G401.6 (cell line): ENCODE measurements at regions not wholly inside any gene's neighbourhood (a gene's known extent, or its start where the extent isn't known, plus 50 kb on each side); places are given as distances from the start of the nearest gene placed in this dataset.
"Not testable (repeated sequence)": the region's sequence is repeated elsewhere in the genome, so short reads cannot be mapped to it uniquely, and the experiment has no call there.

Experiments used
- FAIRE-seq: peaks from 2 replicates; lab custom pipeline; 2012; peaks lifted over from hg19 to GRCh38; lab: Jason Lieb, UNC

DNA sequence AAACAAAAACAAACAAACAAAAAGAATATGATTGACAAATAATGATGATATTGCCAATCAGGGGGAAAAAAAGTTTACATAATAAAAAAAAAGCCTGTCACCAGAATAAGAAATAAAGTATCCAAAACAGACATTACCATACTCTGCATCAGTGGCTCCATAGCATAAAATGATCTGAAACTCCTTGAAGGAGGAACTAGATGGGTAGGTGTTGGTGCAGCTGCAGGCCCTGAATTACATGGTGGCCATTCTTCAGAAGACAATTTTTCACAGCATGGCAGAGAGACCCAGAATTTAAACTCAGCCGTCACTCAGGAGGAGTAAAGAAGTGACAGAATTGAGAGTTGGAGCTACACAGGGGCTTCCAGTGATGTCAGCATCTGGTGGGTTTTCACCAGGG is 60.2 kb downstream of the GLUL start:
- FAIRE-seq = no peak

DNA sequence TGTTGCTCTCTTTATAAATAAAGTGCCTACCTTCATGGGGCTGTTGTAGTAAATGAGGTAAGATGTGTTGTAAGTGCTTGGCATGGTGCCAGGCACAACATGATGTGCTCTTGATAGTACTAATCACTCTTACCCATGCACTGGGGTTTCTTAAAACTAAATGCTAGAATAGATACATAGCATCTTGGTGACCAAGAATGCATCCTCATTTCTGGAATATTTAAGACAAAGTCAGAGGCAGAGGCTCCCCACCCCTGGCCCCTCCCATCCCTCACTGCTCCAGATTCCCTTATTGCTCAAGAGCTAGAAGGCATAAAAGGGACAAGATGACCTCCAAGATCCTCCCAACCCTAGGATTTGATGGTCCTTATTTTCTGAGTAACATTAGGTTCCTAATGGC is 61.3 kb downstream of the GLUL start:
- FAIRE-seq = no peak

DNA sequence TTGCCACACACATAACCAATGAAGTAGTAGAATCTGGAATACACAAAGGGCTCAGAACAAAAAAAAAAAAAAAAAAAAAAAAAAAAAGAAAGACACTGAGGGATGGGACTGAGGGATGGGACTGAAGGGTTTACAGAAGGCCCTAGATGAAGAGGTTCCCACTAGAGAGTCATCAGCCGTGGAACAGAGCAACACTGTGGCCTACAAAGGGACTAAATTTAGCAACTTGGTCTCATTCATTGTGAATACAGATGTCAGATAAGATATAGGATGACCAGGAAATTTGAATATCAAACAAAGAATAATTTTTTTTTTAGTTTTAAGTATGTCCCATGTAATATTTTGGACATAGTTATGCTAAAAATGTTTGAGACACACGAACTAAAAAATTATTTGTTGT is 62.1 kb downstream of the GLUL start:
- no peak for FAIRE-seq

DNA sequence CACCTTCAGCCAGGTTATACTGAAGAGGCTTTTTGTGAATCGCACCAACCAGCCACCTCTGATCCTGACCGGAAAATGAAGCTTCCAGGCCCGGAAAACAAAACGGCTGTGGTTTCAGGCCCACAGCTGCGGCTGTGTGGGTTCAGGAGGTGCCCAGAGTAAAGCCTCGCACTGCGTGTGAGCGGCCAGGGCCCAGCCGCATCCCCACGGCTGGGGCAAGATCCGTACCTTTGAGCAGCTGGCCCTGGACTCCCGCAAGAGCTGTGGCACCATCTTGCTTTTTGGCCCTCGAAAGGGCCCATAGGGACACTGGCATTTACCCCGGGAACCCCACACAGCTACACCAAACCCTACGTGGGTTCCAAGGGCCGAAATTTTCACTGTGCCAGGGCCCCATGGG is 63.0 kb downstream of the GLUL start:
- no peak for FAIRE-seq

DNA sequence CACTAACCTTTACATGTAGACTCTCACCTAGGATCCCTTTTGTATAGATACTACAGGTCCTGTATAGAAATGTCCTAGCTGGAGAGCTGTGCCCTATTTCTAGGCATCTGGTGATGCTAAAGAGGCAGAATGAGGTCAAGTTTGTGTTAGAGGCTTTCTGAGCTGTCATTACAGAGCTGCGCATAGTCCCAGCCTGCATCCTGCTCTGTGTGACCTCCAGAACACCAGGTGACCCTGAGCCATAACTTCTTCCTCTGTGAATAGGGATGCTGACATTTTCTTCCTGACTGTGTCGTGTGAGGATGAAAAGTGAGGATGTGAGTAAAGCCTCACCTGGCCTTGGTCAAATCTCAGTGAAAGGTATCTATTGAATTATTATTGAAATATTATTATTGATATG is 66.3 kb downstream of the GLUL start:
- no peak for FAIRE-seq

DNA sequence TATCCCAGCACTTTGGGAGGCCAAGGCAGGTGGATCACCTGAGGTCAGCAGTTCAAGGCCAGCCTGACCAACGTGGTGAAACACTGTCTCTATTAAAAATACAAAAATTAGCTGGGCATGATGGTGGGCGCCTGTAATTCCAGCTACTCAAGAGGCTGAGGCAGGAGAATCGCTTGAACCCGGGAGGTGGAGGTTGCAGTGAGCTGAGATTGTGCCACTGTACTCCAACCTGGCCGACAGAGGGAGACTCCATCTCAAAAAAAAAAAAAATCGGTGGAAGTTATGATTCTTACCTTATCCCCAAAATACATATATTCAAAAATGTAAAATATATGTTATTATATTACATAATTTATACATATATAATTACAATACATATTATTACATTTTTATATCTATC is 70.1 kb downstream of the GLUL start:
- not testable (repeated sequence) for FAIRE-seq

DNA sequence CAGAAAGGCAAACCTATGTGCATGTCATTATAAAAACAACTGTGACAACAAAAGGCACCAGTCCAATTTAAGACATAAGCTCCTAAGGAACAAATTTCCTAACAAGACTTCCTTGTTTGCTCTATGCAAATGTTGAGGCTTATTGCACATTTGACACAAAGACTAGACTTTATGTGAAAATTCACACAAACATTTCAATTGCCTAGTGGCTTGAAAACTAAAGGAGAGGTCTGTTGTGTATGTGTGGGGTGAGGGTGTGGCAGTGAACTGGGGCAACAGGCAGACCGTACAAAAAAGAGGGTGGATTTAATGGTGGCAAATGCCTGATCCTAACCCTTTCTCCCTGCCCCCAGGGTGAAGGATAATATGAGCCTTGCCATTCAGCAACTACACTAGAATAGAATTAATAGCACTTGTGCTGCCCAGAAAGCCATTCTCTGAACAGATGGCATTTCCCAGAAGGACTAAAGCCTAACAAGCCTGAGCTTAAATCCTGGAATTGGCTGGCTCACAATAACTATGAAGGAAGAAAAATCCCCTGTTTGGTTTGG is 73.9 kb downstream of the GLUL start:
- no peak for FAIRE-seq

DNA sequence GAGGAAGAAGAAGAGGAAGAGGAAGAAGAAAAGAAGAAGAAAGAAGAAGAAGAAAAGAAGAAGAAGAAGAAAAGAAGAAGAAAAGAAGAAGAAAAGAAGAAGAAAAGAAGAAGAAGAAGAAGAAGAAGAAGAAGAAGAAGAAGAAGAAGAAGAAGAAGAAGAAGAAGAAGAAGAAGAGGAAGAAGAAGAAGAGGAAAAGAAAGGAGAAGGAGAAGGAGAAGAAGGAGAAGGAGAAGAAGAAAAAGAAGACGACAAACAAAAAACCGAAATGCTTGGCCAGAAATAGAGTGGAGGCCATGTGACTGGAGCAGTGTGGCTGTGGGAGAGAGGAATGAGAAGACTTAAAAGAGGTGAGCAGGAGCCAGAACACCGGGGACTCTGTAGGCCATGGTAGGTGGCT is 75.1 kb downstream of the GLUL start:
- FAIRE-seq = not testable (repeated sequence)

DNA sequence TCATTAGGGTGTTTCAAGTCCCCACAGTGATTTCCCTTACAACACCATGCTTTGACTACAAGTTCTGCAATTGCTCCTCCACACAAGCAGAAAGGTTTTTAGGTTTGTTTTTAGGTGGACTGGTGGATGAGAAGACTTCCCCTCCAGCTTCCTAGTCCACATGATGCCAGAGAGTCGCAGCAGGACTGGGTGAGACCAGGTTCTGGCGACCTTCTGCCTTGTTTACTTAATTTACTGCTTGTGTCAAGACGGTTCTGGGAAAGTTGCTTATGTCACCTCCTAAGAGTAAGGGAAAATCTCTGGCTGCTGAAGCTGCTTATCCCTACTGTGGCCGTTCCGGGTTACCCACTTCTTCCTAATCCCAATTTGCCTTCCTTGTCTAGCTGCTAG is 76.4 kb downstream of the GLUL start:
- FAIRE-seq = no peak

DNA sequence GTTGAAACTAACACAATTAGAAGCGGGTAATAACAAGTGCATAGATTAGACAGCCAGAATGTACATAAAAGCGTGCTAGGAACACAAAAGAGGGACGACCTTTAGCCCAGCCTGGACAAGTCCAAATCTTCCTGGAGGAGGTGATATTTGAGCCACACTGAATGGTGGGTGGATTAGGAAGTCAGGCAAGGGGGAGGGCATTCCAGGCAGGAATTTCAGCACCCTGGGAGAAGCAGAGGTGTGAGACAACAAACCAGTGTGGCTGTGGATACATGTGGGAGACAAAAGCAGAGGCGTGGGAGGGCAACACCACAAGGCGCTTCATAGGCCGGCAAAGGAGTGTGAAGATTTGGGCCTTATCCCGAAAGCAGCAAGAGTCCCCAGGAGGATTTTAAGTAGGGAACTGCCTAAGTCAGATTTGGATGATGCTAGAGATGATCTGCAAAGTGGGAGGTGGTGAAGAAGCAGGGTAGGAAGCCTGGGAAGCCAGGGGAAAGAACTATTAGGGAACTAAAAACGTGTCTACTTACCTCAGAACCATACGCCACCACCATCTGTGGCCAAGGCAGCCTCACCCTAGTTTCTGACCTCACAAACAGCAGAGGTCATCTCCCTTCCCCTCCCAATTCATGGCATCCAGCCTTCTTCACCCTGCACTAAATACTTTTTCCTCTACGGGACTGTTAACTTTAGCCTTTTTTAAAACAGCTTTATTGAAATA is 81.8 kb downstream of the GLUL start:
- no peak for FAIRE-seq

DNA sequence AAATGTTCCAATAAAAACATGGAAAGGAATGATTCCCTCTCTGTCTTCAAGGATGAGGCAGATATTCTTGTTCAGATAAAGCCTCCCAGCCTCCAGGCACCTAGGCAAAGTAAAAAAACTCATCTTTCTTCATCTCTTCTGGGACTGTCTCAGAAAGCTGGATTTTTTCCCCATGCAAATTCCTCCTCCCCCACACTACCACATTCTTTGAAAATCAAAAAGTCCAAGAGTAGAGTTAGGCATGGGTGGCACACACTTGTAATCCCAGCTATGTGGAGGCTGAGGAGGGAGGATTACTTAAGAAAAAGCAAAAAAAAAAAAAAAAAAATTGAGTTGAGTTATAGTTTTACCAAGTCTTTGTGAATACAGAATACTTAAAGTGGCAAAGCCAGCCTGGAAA is 82.8 kb downstream of the GLUL start:
- FAIRE-seq = no peak

DNA sequence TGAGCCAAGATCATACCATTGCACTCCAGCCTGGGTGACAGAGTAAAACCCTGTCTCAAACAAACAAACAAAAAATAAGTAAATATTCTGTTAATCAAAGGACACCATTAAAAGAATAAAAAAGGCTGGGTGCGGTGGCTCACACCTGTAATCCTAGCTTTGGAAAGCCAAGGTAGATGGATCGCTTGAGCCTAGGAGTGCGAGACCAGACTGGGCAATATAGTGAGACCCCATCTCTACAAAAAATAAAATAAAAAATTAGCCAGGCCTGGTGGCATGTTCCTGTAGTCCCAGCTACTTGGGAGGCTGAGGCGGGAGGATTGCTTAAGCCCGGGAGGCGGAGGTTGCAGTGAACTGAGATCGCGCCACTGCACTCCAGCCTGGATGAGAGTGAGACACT is 84.1 kb downstream of the GLUL start:
- FAIRE-seq = not testable (repeated sequence)

DNA sequence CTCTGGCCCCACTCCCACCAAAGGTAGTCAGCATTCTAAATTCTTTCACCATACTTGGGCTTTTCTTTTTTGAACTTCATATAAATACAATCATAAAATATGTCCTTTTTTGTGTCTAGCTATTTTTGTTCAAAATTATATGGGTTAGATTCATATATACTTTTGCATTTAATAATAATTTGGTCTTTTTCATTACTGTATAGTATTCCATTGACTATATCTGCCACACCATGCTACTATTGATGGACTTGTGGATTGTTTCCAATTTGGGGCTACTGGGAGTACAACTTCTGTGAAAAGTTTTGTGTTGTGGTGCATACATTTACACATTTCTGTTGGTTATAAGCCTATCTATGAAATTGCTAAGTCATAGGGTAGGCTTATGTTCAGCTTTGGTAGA is 85.7 kb downstream of the GLUL start:
- FAIRE-seq = no peak

DNA sequence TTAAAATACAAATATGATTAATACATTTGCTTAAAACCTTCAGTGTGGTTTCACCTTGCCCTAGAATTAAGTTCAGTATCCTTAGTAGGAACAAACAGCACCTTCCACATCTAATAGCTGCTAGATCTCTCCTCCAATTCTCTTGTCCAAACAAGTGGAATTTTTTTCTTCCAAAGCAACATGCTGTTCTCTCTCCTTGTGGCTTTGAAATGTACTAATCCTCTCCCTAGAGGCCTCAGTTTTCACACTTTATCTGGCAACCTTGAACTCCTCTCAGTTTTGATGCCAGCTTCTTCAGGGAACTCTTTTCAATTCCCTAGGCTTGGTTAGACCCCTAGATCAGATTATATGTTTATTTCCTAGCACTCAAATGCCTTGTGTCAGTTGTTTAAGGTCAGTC is 87.0 kb downstream of the GLUL start:
- FAIRE-seq = no peak

DNA sequence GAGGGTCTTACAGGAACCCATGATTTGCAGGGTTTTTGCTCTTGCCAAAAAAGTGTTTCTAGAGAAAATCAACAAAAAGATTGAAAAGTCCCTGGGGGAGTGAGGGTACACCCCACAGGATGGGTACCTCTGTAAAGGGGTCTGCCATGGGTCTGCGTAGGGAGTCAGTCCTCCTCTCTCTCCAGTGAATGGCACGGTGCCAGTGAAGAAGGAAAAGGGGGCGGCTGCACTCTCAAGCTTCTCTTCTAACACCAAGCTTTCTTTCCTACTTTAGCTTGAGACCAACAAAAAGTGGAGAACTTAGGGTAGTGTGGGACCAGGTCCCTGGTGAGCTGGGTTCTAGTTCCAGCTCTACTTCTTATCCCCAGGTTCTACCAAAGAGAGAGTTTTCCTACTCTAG is 87.4 kb downstream of the GLUL start:
- no peak for FAIRE-seq

DNA sequence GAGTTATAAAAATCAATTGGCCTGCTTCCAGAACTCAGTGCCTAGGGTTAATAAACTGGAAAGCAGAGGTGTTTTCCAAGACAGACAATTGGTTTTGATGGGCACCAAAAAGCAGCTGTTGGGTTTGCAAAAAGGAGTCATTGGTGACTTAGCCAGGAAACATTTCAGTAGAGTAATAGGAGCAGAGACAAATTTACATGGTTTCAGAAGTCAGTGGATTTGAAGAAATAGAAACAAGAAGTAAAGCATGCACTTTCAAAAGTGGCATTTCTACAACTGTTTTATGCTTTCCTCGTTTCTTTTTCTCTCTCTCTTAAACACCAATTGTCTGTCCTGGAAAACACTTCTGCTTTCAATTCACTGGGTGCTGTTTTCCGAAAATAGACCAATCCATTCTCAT is 87.8 kb downstream of the GLUL start:
- FAIRE-seq = no peak

DNA sequence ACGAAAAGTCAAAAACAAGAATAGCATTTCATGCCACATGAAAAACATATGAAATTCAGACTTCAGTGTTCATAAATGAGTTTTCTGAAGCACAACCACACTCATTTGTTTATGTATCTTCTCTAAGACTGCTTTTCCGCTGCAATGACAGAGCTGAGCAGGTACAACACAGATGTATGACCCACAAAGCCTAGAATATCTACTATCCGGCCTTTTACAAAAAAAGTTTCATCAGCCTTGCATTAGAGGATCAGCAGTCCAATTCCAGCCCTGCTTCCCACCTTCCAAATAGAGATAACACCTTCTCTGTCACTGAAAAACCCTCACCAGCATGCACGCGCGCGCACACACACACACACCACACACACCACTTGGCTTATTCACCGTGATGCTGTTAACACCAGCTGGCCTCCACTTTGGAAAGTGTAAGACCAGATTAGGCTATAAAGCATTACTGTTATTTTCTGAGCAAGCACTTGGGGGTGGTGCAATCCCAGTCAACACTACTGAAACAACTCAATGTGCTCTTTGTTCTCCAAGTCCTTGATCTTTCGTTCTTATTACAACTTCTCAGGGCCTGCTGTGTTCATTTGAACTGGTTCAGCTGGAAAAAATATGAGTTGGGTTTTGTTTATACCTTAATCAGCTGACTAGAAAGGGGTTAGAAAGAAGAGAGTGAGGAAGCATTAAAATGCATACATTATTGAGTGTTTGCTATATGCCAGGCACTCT is 90.0 kb downstream of the GLUL start:
- FAIRE-seq = no peak

DNA sequence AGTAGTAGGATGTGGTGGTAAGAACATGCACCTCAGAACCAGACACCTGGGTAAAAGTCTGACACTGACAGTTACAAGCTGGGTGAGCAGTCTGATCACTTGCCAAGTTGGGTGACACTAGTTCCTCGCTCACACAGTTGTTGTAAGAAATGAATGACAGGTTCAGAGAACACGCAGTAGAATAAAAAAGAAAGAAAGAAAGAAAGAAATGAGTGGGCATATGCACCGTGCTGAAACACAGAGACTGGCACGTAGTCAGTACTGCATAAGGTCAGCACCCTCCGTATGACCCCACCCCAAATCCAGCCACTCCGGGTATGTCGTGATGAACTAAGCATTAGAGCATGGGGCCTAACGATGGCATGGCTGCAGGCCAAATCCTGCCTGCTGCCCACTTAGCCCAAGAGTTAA is 90.6 kb downstream of the GLUL start:
- FAIRE-seq = no peak

DNA sequence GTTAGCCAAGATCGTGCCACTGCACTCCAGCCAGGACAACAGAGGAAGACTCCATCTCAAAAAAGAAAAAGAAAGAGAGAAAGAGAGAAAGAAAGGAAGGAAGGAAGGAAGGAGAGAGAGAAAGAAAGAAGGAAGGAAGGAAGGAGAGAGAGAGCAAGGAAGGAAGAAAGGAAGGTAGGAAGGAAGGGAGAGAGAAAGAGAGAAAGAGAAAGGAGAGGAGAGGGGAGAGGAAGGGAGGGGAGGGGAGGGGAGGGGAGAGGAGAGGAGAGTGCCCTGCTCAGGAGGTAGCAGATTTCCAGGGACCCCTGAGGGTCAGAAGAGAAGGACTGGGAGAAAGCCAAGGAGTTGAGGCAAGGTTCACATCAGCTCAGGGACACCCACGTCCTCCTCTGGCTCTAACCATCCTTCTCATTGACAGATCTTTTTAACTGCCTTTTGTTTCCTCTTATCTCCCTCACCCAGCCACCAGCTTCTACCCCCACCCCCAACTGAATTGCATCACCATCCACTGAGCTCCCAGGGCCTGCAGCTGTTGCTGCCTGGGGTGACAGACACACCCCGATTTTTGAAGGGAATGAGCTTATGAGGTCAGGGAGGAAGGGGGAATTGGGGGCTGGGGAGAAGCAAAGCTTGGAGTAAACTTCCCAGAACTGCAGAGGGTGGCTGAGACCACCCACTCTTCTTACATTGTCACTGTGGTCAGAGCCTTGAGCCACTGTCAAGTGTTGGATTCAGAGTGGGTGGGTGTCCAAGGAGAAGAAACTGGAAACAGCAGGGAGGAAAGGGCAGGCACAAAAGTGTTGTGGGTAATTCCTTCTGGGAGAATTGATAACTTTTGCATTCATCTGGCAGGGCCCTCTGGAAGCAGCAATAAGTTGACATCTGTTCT is 91.6 kb downstream of the GLUL start:
- FAIRE-seq = no peak

DNA sequence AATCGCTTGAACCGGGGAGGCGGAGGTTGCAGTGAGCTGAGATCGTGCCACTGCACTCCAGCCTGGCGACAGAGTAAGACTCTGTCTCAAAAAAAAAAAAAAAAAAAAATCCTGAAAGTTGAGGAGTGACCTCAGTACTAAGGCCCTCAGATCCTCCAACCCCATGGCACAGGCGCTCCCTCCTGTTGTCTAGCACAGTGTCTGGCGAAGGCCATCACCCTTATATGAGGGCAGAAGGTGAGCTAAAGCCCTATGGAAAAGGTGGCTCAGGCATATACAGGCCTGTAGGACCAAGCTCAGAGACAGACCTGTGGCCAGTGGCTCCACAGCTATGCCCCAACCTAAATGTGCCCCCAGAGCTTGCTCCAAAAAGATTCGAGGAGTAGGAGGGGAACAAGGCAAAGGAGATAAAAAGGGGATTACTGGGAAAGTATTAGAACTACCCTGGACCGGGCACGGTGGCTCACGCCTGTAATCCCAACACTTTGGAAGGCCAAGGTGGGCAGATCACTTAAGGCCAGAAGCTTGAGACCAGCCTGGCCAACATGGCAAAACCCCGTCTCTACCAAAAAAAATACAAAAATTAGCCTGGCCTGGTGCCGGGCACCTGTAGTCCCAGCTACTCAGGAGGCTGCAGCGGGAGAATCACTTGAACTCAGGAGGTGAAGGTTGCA is 92.4 kb downstream of the GLUL start:
- not testable (repeated sequence) for FAIRE-seq

DNA sequence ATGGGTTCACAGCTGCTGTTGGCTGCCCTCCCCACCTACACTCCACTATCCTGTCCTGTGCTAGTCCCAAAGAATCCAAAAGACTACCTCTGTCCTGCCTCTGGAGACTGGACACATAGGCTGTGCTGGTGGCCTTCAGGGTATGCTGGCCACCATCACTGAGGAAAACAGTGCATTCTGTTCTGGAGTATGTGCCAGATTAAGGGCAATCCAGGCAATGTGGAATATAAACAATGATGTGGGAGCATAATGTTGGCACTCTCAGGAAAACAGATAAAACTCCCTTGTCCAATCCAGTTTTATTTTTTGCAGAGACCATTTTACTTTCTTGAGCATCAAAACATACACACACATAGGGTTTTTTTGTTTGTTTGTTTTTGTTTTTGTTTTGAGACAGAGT is 94.3 kb downstream of the GLUL start:
- FAIRE-seq = no peak

DNA sequence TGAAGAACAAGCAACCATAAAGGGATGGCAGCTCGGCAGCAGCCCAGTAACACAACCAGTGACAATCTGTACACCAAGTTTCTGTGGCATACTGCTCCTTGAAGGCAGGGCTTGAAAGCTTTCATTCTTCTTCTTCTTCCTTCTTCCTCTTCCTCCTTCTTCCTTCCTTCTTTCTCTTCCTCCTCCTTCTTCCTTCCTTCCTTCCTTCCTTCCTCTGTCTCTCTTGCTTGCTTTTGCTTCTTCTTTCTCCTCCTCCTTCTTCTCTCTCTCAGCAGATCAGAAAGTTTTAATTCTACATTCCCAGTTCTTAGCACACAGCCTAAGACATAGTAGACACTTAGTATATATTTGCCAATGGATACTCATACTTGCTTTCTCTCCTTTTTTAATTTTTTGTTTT is 95.9 kb downstream of the GLUL start:
- no peak for FAIRE-seq
